NCI-H128 (cell line): ENCODE measurements at regions not wholly inside any gene's neighbourhood (a gene's known extent, or its start where the extent isn't known, plus 50 kb on each side); places are given as distances from the start of the nearest gene placed in this dataset.
"Not testable (repeated sequence)": the region's sequence is repeated elsewhere in the genome, so short reads cannot be mapped to it uniquely, and the experiment has no call there.

Source experiments
- DNase-seq: peaks from one replicate; lab custom pipeline; 2025; ENCODE audit not compliant: unreplicated experiment; lab: John Stamatoyannopoulos, UW

- no peak for DNase-seq
These were observed 91.7 kb upstream of the MITF start for GRCh38 chr3:69647511-69648110.

GRCh38 chr3:69647081-69647480, 92.2 kb upstream of the MITF start:
- no peak for DNase-seq

- no peak for DNase-seq
These were observed 92.8 kb upstream of the MITF start for GRCh38 chr3:69646287-69647067.

GRCh38 chr3:69642606-69643005, 96.7 kb upstream of the MITF start:
- no peak for DNase-seq

- no peak for DNase-seq
These were observed 99.4 kb upstream of the MITF start for GRCh38 chr3:69639851-69640250.

GRCh38 chr3:69628951-69629350, 110.3 kb upstream of the MITF start:
- DNase-seq: no peak

- no peak for DNase-seq
These were observed 126.0 kb upstream of the MITF start for GRCh38 chr3:69613286-69613685.

GRCh38 chr3:69612791-69613190, 126.5 kb upstream of the MITF start:
- DNase-seq: no peak

- not testable (repeated sequence) for DNase-seq
These were observed 129.7 kb upstream of the MITF start for GRCh38 chr3:69609566-69609965.

- no peak for DNase-seq
These were observed 131.6 kb upstream of the MITF start for GRCh38 chr3:69607466-69608305.

- DNase-seq: no peak
These were observed 133.4 kb upstream of the MITF start for GRCh38 chr3:69605867-69606266.

- DNase-seq: no peak
These were observed 134.4 kb upstream of the MITF start for GRCh38 chr3:69604735-69605450.

- DNase-seq: no peak
These were observed 137.2 kb upstream of the MITF start for GRCh38 chr3:69602112-69602511.

- DNase-seq: no peak
These were observed 145.0 kb upstream of the MITF start for GRCh38 chr3:69594286-69594685.

- DNase-seq: no peak
These were observed 148.0 kb upstream of the MITF start for GRCh38 chr3:69591164-69591736.

- no peak for DNase-seq
These were observed 149.2 kb upstream of the MITF start for GRCh38 chr3:69590111-69590510.

- no peak for DNase-seq
These were observed 151.1 kb upstream of the MITF start for GRCh38 chr3:69588170-69588569.

- no peak for DNase-seq
These were observed 153.8 kb upstream of the MITF start for GRCh38 chr3:69585472-69585871.

- no peak for DNase-seq
These were observed 157.2 kb upstream of the MITF start for GRCh38 chr3:69582044-69582443.

GRCh38 chr3:69579306-69580041, 159.8 kb upstream of the MITF start:
- no peak for DNase-seq
